IMR-90 (cell line): ENCODE measurements at regions not wholly inside any gene's neighbourhood (a gene's known extent, or its start where the extent isn't known, plus 50 kb on each side); places are given as distances from the start of the nearest gene placed in this dataset.
A peak's percentile ranks its signal among the peaks of the same experiment; 100 is the strongest.

ENCODE experiments used
- ATAC-seq: fragments of 200-7000 bp; cut with Tn5 transposase; 2 replicates; pipeline ENCODE4 v1.9.1; 2020; ENCODE audit warnings: low read depth, mild to moderate bottlenecking, moderate library complexity
- BruUV-seq: library from RNA; stranded (reverse); fragments of 400-500 nt; replicated peaks from 2 replicates; lab custom pipeline; 2021; lab: Mats Ljungman, UMichigan
- CTCF ChIA-PET: fragments of 300-600 bp; formaldehyde crosslinking; extraction: SDS; loops from one replicate; lab custom pipeline; 2021; ENCODE audit warnings: antibody characterized with exemption; lab: Yijun Ruan, JAX
- POLR2A ChIA-PET: fragments of 300-600 bp; sonication (Branson Sonifier 250); formaldehyde crosslinking; loops from one replicate; lab custom pipeline; 2022; ENCODE audit warnings: antibody characterized with exemption; ENCODE audit not compliant: unreplicated experiment; lab: Charles Lee
- DNase-seq: peaks from one replicate; pipeline ENCODE4 v3.0.0; 2013
- H2AFZ ChIP-seq: replicated peaks from 2 replicates; pipeline ENCODE3; 2013; ENCODE audit warnings: low read length, mild to moderate bottlenecking; ENCODE audit not compliant: poor library complexity
- H2AK5ac ChIP-seq: 2 replicates; pipeline ENCODE4 v1.6.1; 2013; ENCODE audit warnings: low read depth, low read length, inconsistent platforms
- H2AK9ac ChIP-seq: replicated peaks from 2 replicates; pipeline ENCODE3; 2013; ENCODE audit warnings: mild to moderate bottlenecking, low read depth, low read length, moderate library complexity; ENCODE audit not compliant: poor library complexity
- H2BK120ac ChIP-seq: 2 replicates; pipeline ENCODE4 v1.6.1; 2013; ENCODE audit warnings: low read depth, low read length, inconsistent platforms
- H2BK15ac ChIP-seq: 3 replicates; pipeline ENCODE4 v1.6.1; 2013; ENCODE audit warnings: low read depth, low read length, inconsistent platforms
- H2BK20ac ChIP-seq: 2 replicates; pipeline ENCODE4 v1.6.1; 2013; ENCODE audit warnings: low read depth, mild to moderate bottlenecking, inconsistent platforms, low read length, moderate library complexity
- H2BK5ac ChIP-seq: 2 replicates; pipeline ENCODE4 v1.6.1; 2013; ENCODE audit warnings: mild to moderate bottlenecking, low read depth, low read length, inconsistent platforms; ENCODE audit not compliant: poor library complexity, severe bottlenecking
- H3K14ac ChIP-seq: replicated peaks from 2 replicates; pipeline ENCODE4 v1.6.1; 2013; ENCODE audit warnings: low read depth, low read length, inconsistent platforms
- H3K18ac ChIP-seq: 2 replicates; pipeline ENCODE4 v1.6.1; 2013; ENCODE audit warnings: low read depth, low read length, control low read depth
- H3K23ac ChIP-seq: 2 replicates; pipeline ENCODE4 v1.6.1; 2013; ENCODE audit warnings: low read depth, low read length, inconsistent platforms
- H3K27ac ChIP-seq: 2 replicates; pipeline ENCODE4 v1.5.1; 2013; ENCODE audit warnings: mild to moderate bottlenecking, control low read depth, low read length; ENCODE audit not compliant: insufficient read depth
- H3K27me3 ChIP-seq: 2 replicates; pipeline ENCODE4 v1.6.1; 2013; ENCODE audit warnings: low read length; ENCODE audit not compliant: control insufficient read depth, insufficient read depth
- H3K36me3 ChIP-seq: 2 replicates; pipeline ENCODE4 v1.6.1; 2013; ENCODE audit warnings: low read length, mixed read lengths; ENCODE audit not compliant: control insufficient read depth, insufficient read depth
- H3K4ac ChIP-seq: 2 replicates; pipeline ENCODE4 v1.6.1; 2013; ENCODE audit warnings: low read depth, low read length, inconsistent platforms
- H3K4me1 ChIP-seq: 2 replicates; pipeline ENCODE4 v1.6.1; 2013; ENCODE audit warnings: low read length, mixed read lengths; ENCODE audit not compliant: control insufficient read depth, insufficient read depth
- H3K4me2 ChIP-seq: 2 replicates; pipeline ENCODE4 v1.6.1; 2013; ENCODE audit warnings: low read depth, mild to moderate bottlenecking, control low read depth, low read length, moderate library complexity
- H3K4me3 ChIP-seq: 2 replicates; pipeline ENCODE4 v1.5.1; 2013; ENCODE audit warnings: low read depth, mild to moderate bottlenecking, control low read depth, low read length, moderate library complexity; ENCODE audit not compliant: insufficient read depth
- H3K56ac ChIP-seq: 2 replicates; pipeline ENCODE4 v1.6.1; 2013; ENCODE audit warnings: low read length, inconsistent platforms; ENCODE audit not compliant: insufficient read depth; ENCODE audit errors: extremely low read depth
- H3K79me1 ChIP-seq, 2 experiments: 2 replicates each; pipeline ENCODE4 v1.6.1; 2013; ENCODE audit warnings: low read length in 2 of 2, inconsistent platforms in 1 of 2, low read depth in 1 of 2
- H3K9ac ChIP-seq: 2 replicates; pipeline ENCODE4 v1.6.1; 2013; ENCODE audit warnings: low read depth, low read length, control low read depth
- H3K9me1 ChIP-seq: 2 replicates; pipeline ENCODE4 v1.6.1; 2013; ENCODE audit warnings: low read length, inconsistent platforms; ENCODE audit not compliant: insufficient read depth
- H3K9me3 ChIP-seq: 2 replicates; pipeline ENCODE4 v1.6.1; 2013; ENCODE audit warnings: low read length; ENCODE audit not compliant: control insufficient read depth, insufficient read depth
- H4K20me1 ChIP-seq: 2 replicates; pipeline ENCODE4 v1.6.1; 2013; ENCODE audit warnings: low read length, inconsistent platforms; ENCODE audit not compliant: insufficient read depth
- H4K5ac ChIP-seq: 2 replicates; pipeline ENCODE4 v1.6.1; 2013; ENCODE audit warnings: mild to moderate bottlenecking, low read depth, low read length, control low read depth
- H4K8ac ChIP-seq, 2 experiments: 2 replicates each; pipeline ENCODE4 v1.6.1; 2013; ENCODE audit warnings: low read depth in 2 of 2, low read length in 2 of 2, control low read depth in 1 of 2, inconsistent platforms in 1 of 2
- H4K91ac ChIP-seq: 2 replicates; pipeline ENCODE4 v1.6.1; 2013; ENCODE audit warnings: low read depth, low read length, inconsistent platforms; ENCODE audit not compliant: insufficient read depth
- BHLHE40 ChIP-seq: fragments of 150-350 bp; IDR thresholded peaks from 2 replicates; pipeline ENCODE4 v1.6.1; 2016; ENCODE audit warnings: mild to moderate bottlenecking, low read depth, low read length
- CEBPB ChIP-seq: IDR thresholded peaks from 2 replicates; pipeline ENCODE4 v1.6.1; 2012; ENCODE audit warnings: low read depth, low read length, improper control_type of control experiment
- CHD1 ChIP-seq: IDR thresholded peaks from 2 replicates; pipeline ENCODE4 v1.6.1; 2012; ENCODE audit warnings: low read depth, low read length, improper control_type of control experiment
- FOS ChIP-seq: fragments of 150-350 bp; IDR thresholded peaks from 2 replicates; pipeline ENCODE4 v1.6.1; 2016; ENCODE audit warnings: low read depth, low read length
- MAFK ChIP-seq: IDR thresholded peaks from 2 replicates; pipeline ENCODE4 v1.6.1; 2012; ENCODE audit warnings: low read depth, low read length, improper control_type of control experiment
- MAZ ChIP-seq: IDR thresholded peaks from 2 replicates; pipeline ENCODE4 v1.6.1; 2012; ENCODE audit warnings: low read depth, mild to moderate bottlenecking, low read length, improper control_type of control experiment, moderate library complexity, borderline replicate concordance
- MXI1 ChIP-seq: IDR thresholded peaks from 2 replicates; pipeline ENCODE4 v1.6.1; 2012; ENCODE audit warnings: low read depth, mild to moderate bottlenecking, low read length, moderate library complexity, borderline replicate concordance
- NFE2L2 ChIP-seq: fragments of 150-350 bp; IDR thresholded peaks from 2 replicates; pipeline ENCODE4 v1.6.1; 2016; ENCODE audit warnings: low read depth, mild to moderate bottlenecking, low read length
- POLR2A ChIP-seq: IDR thresholded peaks from 2 replicates; pipeline ENCODE4 v1.6.1; 2012; ENCODE audit warnings: mild to moderate bottlenecking, low read depth, low read length
- RAD21 ChIP-seq: IDR thresholded peaks from 2 replicates; pipeline ENCODE4 v1.6.1; 2012; ENCODE audit warnings: low read length, improper control_type of control experiment
- RCOR1 ChIP-seq: IDR thresholded peaks from 2 replicates; pipeline ENCODE4 v1.6.1; 2012; ENCODE audit warnings: mild to moderate bottlenecking, low read length, improper control_type of control experiment; ENCODE audit not compliant: insufficient replicate concordance
- RFX5 ChIP-seq: IDR thresholded peaks from 2 replicates; pipeline ENCODE4 v1.8.0; 2012; ENCODE audit warnings: low read depth, mild to moderate bottlenecking, low read length, moderate library complexity
- SMC3 ChIP-seq: fragments of 150-350 bp; IDR thresholded peaks from 2 replicates; pipeline ENCODE4 v1.6.1; 2016; ENCODE audit warnings: low read depth, mild to moderate bottlenecking, antibody characterized with exemption, low read length, moderate library complexity
- WGBS, 2 experiments: methylation state at CpG; one replicate each; pipeline versions ENCODE4 v1.1.5 to v1.1.7; 2013; ENCODE audit warnings: missing lambda C conversion rate in 2 of 2; ENCODE audit not compliant: insufficient read length in 1 of 2; ENCODE audit errors: extremely low coverage in 2 of 2; 5-methylcytosine and 5-hydroxymethylcytosine counted together
- dilution Hi-C: fragments of 300-500 bp; cut with HindIII; formaldehyde crosslinking; loops from one replicate; pipeline ENCODE4 v1.14.3; 2018; ENCODE audit warnings: low sequenced_read_pairs; ENCODE audit not compliant: unreplicated experiment
- in situ Hi-C: fragments of 300-500 bp; cut with MboI; formaldehyde crosslinking; loops from 3 replicates; pipeline ENCODE4 v1.14.3; 2019; ENCODE audit warnings: low sequenced_read_pairs, inconsistent platforms, mixed read lengths
- intact Hi-C: fragments of 100-400 bp; cut with micrococcal nuclease; formaldehyde crosslinking; loops from 2 replicates; pipeline ENCODE4 v1.10.0; 2022
- TF ChIP-seq, protein P1 (sequence below): fragments of 150-350 bp; IDR thresholded peaks from 2 replicates; pipeline ENCODE4 v1.6.1; 2017; ENCODE audit warnings: mild to moderate bottlenecking, antibody characterized with exemption, low read length, low read depth
- TF ChIP-seq, protein P2 (sequence below): conservative IDR thresholded peaks from 2 replicates; pipeline ENCODE4 v1.5.1; 2012; ENCODE audit warnings: mild to moderate bottlenecking, low read depth, low read length, improper control_type of control experiment

DNA sequence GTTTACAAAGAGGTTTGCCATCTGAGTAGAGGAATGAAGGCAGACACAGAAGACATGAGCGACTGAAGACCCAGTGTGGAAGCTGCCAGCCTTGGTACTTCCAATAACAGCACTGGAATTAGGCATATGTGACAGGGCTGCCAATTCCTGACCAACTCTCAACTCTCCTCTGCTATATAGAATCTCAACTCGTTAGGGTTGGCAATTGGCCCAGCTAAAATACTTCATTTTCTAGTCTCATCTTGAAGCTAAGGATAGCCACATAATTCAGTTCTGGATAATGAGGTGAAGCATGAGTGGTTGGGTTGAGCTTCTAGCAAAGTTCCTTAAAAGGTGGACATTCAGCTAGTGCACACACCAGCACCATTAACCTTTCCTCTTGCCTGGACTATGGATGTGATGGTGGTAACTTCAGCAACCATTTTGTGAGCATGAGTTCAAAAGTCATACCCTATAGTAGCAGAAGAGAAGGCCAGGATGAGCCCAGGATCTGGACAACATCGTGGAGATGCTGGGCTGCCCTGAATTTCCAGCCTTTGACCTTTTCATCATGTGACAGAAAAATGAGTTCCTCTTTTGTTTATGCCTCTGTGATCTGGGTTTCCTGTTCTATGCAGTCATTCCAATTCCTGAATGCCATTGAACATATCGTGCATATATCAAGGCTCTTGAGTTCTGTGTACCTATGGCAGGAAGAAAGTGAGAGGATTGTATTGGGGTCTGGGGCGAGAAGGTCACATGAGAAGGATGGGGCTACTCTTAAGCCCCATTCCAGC lies 68.1 kb upstream of the HAAO start:
- in situ Hi-C loops (no loop called here), intact Hi-C loops (no loop called here), dilution Hi-C loops (no loop called here)
- Histone ChIP-seq H4K5ac (no peak overlapping the region), H4K91ac (no peak overlapping the region), H2AK5ac (peak overlapping the region; percentile 29; the same call in 1 of the 2 replicates), H3K56ac (no peak overlapping the region), H3K9ac (no peak overlapping the region), H2BK120ac (peak overlapping the region; percentile 52; the same call in 1 of the 2 replicates), H3K79me1 (no peaks in the 10 kb centered on the region), H3K27ac (no peak overlapping the region), H3K14ac (peak overlapping the region; percentile 67), H3K4me2 (no peak overlapping the region), H2AFZ (no peak overlapping the region), H2AK9ac (no peak overlapping the region), H2BK15ac (peak overlapping the region; percentile 26; the same call in 1 of the 3 replicates), H3K4me3 (no peak overlapping the region), H3K36me3 (no peaks in the 10 kb centered on the region), H4K20me1 (no peaks in the 10 kb centered on the region), H3K4me1 (no peaks in the 10 kb centered on the region; the same call in none of the 2 replicates), H3K23ac (no peak overlapping the region), H3K9me3 (peaks cover 2% of the 10 kb centered on the region; the same call in 1 of the 2 replicates), H2BK5ac (no peak overlapping the region), H4K8ac (peak overlapping the region in 1 of 2 experiments; percentile 50; a peak in 2 of 4 replicates), H3K18ac (0 out of 2 replicates have a peak overlapping the region, but pooled peaks have one; percentile 4), H3K4ac (peak overlapping the region; percentile 40; the same call in 1 of the 2 replicates), H2BK20ac (peak overlapping the region; percentile 18), H3K27me3 (no peaks in the 10 kb centered on the region), H3K9me1 (no peaks in the 10 kb centered on the region)
- DNase-seq (no peak), ATAC-seq (no peak)
- no TSS peak for BruUV-seq
- POLR2A ChIA-PET: no interaction called here
- CTCF ChIA-PET: interaction anchor here (1.0 kb wide), 1 partner anchor 681 kb away, joined by 4 read pairs; no protein-coding TSS in a partner anchor
- no CpG with 5 or more reads among the region's 5 CpGs for WGBS, 2 experiments
- TF ChIP-seq BHLHE40: no peak
- TF ChIP-seq RFX5: no peak
- TF ChIP-seq MXI1: no peak
- no peak for TF ChIP-seq NFE2L2
- no peak for TF ChIP-seq RCOR1
- TF ChIP-seq, protein P1, sequence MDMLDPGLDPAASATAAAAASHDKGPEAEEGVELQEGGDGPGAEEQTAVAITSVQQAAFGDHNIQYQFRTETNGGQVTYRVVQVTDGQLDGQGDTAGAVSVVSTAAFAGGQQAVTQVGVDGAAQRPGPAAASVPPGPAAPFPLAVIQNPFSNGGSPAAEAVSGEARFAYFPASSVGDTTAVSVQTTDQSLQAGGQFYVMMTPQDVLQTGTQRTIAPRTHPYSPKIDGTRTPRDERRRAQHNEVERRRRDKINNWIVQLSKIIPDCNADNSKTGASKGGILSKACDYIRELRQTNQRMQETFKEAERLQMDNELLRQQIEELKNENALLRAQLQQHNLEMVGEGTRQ: no peak
- TF ChIP-seq SMC3: no peak
- no peak for TF ChIP-seq MAZ
- no peak for TF ChIP-seq FOS
- TF ChIP-seq, protein P2, sequence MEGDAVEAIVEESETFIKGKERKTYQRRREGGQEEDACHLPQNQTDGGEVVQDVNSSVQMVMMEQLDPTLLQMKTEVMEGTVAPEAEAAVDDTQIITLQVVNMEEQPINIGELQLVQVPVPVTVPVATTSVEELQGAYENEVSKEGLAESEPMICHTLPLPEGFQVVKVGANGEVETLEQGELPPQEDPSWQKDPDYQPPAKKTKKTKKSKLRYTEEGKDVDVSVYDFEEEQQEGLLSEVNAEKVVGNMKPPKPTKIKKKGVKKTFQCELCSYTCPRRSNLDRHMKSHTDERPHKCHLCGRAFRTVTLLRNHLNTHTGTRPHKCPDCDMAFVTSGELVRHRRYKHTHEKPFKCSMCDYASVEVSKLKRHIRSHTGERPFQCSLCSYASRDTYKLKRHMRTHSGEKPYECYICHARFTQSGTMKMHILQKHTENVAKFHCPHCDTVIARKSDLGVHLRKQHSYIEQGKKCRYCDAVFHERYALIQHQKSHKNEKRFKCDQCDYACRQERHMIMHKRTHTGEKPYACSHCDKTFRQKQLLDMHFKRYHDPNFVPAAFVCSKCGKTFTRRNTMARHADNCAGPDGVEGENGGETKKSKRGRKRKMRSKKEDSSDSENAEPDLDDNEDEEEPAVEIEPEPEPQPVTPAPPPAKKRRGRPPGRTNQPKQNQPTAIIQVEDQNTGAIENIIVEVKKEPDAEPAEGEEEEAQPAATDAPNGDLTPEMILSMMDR: no peak
- no peak for TF ChIP-seq MAFK
- no peak for TF ChIP-seq RAD21
- TF ChIP-seq CEBPB: no peak
- TF ChIP-seq CHD1: no peak
- TF ChIP-seq POLR2A: no peak
